GM12891 (cell line): ENCODE measurements at regions not wholly inside any gene's neighbourhood (a gene's known extent, or its start where the extent isn't known, plus 50 kb on each side); places are given as distances from the start of the nearest gene placed in this dataset.

Experiments used
- PAX5 ChIP-seq: IDR thresholded peaks from 2 replicates; pipeline ENCODE4 v1.6.1; 2011; ENCODE audit warnings: low read length, moderate library complexity, mild to moderate bottlenecking; ENCODE audit not compliant: insufficient read depth, severe bottlenecking
- POLR2A ChIP-seq: IDR thresholded peaks from 2 replicates; pipeline ENCODE4 v1.6.1; 2011; ENCODE audit warnings: low read depth, low read length, control low read depth
- POLR2AphosphoS5 ChIP-seq: IDR thresholded peaks from 2 replicates; pipeline ENCODE4 v1.6.1; 2011; ENCODE audit warnings: low read depth, low read length, control low read depth
- POU2F2 ChIP-seq: IDR thresholded peaks from 2 replicates; pipeline ENCODE4 v1.6.1; 2011; ENCODE audit warnings: low read depth, mild to moderate bottlenecking, control low read depth, low read length, moderate library complexity
- SPI1 ChIP-seq: IDR thresholded peaks from 2 replicates; pipeline ENCODE4 v1.6.1; 2011; ENCODE audit warnings: low read depth, low read length, control low read depth
- TAF1 ChIP-seq: IDR thresholded peaks from 2 replicates; pipeline ENCODE4 v1.6.1; 2011; ENCODE audit warnings: low read depth, low read length, control low read depth

DNA sequence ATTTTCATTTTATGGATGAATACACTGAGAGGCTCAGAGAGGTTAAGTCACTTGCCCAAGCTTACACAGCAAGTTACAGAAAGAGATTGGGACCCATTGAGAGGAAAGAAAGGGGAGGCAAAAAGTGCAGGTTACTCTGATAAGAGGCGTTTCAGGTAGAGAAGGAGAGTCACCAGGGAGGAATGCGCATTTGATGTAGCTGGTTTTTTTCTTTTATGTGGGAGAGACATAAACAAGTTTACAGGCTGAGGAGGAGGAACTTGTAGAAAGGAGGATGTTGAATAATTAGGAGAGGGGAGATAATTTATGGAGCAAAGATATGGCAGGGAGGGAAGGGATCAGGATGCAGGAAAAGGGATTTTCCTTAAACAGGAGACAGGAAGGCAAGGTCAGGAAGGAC is 297.0 kb downstream of the PCNX1 start:
- no peak for TF ChIP-seq POLR2A
- TF ChIP-seq POLR2AphosphoS5 = no peak
- TF ChIP-seq TAF1 = no peak
- TF ChIP-seq PAX5 = no peak
- TF ChIP-seq POU2F2 = no peak
- TF ChIP-seq SPI1 = no peak
